ENCODE measurements at regions not wholly inside any gene's neighbourhood (a gene's known extent, or its start where the extent isn't known, plus 50 kb on each side); places are given as distances from the start of the nearest gene placed in this dataset.
A peak's percentile ranks its signal among the peaks of the same experiment; 100 is the strongest.
"Not testable (repeated sequence)": the region's sequence is repeated elsewhere in the genome, so short reads cannot be mapped to it uniquely, and the experiment has no call there.

GRCh38 chr9:21533597-21533996 is 51.5 kb upstream of the IFNE start:
- no peak for DNase-seq

DNA sequence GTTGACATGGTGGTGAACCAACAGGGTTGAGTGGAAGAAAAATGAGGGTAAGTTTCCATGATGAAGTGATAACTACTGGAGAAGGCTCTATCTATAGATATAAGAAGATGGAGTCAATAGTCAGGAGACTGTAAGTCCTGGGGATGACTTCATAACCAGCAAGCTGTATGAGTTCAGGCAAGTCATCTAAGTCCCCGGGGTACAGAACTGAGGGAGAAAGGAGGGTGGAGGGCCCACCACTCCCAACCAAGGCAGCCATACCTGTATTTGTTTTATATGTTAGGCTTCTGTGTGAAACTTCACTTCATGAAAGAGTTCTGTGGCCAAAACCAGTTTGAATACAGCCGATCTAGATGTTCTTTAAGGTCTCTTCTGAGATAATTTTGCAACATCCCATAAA is 53.3 kb upstream of the IFNE start:
- no peak for DNase-seq

- no peak for DNase-seq
These were observed 60.7 kb upstream of the IFNE start for GRCh38 chr9:21542787-21543186.

DNA sequence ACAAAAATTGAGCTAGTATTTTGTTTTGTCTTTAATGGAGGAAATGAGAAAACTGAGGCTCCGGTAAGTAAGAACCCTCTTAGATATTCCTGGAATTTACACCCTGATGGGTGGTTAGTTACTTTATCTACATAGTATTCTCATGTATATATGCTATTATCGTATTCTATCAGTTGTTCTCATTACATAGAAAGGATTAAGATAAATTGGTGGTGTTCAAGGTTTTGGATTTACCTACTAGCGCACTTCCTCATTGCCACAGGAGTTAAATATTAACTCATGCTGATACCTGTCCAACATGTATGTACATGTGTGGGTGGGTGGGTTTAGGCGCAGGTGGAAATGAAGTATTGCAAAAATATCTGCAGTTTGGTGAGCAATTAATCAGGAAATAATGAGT is 61.1 kb upstream of the IFNE start:
- DNase-seq: no peak

- not testable (repeated sequence) for DNase-seq
These were observed 61.7 kb upstream of the IFNE start for GRCh38 chr9:21543816-21544215.

- no peak for DNase-seq
These were observed 64.8 kb upstream of the IFNE start for GRCh38 chr9:21546949-21547348.

- DNase-seq: peak; percentile 82
These were observed 67.2 kb upstream of the IFNE start for GRCh38 chr9:21549251-21549765.

- no peak for DNase-seq
These were observed 67.8 kb upstream of the IFNE start for GRCh38 chr9:21549890-21550289.

- no peak for DNase-seq
These were observed 68.3 kb upstream of the IFNE start for GRCh38 chr9:21550392-21550791.

DNA sequence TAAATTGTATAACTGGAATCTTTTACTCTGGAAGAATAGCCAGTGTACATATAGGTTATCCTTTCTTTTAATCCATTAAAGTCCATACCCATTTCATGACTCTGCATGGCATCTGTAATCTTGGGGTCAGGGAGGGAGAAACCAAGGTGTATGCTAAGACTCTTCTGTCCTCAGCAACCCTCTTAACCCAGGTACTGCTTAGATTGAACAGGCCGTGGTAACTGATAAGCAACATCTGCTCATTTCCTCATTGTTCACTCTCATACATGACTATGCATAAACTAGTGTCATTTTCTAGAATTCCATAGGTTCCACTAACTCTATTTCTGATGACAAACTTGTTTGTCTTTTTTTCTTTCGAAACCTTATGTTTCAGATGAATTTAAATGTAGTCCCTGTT is 69.3 kb upstream of the IFNE start:
- DNase-seq: no peak

DNA sequence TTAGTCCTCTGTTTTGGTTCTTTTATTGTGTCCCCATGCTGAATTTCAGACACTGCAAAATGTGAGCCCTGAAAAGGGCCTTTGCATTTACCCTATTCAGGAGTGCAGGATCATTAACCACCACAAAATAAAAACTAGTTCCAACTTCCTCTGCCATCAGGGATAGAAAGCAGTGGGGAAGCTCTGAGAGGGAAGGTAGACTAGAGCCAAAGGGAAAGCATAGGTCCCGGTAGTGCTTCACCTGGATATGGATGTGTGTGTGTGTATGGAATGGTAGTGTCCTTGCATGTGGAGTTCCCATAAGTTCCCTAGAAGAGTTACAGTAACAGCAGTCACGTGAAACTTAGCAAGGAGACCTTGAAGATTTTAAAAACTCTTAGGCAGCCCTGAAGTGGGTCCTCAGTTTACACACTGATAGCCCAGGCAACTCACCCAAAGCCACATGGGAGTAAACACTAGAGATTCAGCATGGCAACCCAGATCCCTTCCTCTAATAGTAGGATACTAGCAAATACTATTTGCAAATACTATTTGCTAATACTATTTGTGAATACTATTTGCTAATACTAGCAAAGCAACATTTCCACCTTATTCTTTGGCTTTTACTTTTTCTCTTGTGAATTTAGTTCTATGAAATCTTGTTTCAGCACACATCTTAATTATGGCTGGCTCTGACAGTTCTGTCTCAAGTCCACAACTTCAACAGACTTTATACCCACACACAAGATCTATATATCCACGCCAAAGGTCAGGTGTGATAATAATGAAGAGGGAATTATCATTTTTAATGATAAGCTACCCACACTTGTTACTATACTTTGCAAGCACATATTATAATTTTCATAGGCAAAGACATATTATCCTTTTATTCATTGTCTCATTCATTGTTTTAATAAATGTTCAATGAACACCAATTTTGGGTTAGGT is 70.4 kb upstream of the IFNE start:
- DNase-seq: no peak

DNA sequence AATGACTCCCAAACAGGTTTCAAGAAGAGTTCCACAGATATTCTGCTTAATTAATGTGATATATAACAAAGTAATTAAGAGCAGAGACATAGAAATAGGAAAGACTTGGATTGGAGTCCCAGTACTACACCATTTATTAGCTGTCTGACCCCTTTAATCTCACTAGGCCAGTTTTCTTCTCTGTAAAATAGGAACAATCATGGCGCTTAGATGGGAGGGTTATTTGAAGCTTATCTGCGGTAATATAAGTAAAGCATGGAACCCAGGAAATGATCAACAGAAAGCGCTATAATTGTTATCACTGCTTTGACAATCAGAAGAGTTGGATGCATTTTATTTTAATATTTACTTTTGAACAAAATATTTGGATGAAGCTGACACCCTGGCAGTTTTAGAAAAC is 71.3 kb upstream of the IFNE start:
- no peak for DNase-seq

DNA sequence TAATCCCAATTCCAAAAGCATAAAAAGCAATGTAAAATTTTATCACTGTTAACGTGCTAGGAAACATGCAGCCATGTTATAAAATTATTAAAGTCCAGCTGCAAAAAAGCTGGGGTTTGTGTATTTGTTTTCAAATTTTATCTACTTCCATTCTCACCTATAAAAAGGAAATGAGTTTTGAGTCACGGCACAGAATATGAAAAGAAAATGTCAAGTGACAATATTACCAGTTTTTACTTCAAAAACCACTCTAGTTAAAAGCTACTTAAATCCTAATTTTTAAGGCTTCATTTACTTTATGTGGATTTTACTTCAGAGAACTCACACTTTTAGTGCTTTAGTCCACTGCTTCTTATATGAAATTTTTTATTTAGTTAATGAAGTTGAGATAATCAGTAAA is 72.7 kb upstream of the IFNE start:
- no peak for DNase-seq

- DNase-seq: no peak
These were observed 73.8 kb upstream of the IFNE start for GRCh38 chr9:21555911-21556310.

DNA sequence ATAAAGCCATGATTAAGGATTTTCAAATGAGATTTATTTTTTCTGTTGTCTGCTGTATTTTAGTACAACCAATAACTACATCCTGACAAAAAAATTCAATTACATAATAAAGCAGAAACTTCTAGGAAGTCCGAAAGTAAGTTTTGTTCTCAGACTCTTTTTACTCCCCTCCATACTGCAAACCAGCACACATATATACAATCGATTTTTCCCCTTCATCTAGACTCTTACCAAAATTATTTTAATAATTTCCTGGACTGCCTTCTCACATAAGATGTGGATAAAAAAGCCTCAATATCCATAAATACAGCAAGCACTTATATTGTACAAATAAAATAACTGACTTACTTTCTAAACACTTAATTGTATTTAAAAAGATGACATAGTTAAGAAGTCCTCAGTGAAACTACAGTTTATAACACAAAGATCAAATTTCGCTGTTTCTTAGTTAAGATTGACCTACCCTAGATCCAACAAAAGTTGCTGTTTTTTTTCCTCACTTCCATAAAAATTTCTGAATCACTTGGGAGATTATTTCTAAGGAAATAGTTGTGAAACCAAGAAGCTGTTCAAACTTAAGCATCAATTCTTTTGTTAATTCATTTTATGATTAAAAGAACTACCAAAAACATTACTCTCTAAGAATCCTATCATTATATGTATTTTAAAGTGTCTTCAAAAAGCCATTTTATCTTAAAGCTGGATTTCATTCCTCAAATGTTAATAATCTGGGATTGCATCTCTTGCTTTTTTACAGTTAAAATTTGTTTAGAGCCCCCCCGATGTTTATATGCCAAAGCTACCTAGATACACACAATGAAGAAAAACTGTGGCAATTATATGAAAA is 74.7 kb upstream of the IFNE start:
- no peak for DNase-seq

DNA sequence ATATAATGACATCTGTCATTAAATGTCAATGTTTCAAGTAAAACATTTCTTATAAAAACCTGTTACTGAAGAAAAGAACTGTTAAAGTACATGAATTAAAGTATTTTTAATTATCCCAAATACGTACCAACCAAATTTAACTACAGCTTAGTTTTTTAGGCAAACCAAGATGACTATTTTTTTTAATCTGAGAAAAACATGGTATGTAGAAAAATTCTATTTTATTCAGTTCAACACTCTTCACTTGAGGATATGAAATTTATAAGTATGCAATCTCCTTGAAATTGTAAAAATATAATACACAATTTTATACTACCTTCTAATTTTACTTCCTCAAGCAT is 75.3 kb upstream of the IFNE start:
- no peak for DNase-seq

GRCh38 chr9:21558079-21558478 is 76.0 kb upstream of the IFNE start:
- no peak for DNase-seq

DNA sequence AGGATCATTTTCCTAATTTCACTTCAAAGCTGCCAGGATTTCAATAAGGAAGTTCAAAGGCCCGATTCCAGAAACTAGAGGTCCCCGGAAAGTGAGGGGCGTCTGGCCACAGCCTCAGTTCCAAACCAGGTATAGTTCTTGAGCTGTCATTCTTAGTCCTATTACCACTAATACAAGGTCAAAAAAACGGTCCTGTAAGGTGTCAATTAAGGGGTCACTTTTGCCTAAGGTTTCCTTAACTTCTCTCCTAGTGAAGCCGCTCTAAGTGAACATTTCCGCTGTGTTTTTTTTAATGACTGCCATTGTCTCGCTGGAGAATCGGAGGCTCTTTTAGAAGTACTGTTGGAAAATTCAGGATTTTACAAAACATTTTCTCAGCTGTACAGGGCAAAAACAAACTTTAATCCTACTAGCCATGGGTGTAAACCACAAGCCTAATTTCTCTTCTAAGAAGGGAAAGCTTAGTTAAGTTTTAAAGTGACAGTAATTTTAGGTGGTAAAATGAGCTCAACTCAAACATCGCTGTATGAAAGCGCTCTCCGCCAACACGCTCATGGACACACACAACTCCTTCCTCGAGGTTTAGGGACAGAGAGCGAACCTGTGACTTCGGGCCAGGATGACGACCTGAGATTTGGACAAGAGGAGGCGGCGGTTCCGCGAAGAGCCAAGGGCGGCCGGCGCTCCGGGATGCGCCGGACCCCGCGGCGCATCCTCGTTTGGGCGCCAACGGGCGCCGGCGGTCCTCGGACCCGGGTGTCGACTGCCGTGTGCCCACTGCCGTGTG is 76.7 kb upstream of the IFNE start:
- no peak for DNase-seq

DNA sequence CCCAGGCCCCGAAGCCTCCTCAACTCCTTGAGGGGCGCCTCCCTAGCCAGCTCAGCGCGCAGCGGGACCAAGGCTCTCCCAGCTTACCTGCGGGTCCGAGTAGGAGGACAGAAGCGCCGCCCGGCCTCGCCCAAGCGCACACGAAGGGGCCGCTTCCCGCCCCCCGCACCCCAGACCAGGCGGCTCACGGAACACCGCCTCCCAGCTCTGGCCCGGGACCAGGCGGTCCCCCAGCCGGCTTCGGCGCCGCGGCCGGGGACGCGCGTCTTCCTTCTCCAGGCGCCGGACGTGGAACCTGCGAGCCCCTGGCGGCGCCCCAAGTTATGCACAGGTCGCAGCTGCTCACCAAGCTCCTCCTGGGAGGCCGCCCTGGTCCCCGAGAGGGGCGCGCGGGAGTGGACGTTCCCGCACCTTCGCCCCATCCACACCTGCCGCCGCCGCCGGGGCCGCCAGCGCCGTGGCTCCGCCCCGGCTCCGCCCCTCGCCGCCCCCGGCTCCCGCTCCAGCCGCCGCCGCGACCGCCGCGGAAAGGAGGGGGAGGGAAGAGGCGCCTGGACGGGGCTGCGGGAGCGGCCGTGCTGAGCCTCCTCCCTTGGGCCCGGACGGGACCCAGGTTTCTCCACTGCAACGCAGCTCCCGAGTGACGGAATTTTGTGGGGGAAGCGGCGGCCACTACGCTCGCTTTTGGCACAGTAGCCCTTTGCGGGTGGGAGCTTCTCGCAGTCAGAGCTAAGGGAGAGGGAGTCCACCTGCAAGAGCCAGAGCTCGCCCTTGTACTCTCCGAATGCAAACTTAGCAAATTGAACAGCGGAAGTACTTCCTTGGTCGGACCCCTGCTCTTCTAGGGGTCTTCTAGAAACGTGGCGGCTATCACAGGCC is 77.5 kb upstream of the IFNE start:
- DNase-seq: peak; percentile 19

DNA sequence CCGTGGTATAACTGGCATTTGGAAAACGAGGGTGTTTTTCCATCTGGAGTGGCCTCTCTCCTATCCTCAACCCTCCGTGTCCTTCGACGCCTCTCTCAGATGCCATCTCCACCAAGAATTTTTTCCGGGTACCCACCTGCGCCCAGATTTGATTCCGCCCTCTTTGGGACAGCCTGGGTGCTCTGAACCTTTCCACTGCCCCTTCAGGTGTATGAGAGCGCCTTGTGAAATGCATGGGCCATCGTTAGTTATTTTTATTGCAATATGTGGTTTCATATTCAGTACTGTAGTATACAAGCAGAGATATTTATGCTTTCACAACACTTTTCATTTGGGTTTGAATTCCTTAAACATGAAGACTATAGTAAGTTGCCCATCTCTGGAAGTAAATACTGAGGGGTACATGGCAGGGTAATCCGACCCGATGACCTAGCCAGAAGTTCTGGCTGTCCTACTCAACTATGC is 78.2 kb upstream of the IFNE start:
- DNase-seq: no peak

DNA sequence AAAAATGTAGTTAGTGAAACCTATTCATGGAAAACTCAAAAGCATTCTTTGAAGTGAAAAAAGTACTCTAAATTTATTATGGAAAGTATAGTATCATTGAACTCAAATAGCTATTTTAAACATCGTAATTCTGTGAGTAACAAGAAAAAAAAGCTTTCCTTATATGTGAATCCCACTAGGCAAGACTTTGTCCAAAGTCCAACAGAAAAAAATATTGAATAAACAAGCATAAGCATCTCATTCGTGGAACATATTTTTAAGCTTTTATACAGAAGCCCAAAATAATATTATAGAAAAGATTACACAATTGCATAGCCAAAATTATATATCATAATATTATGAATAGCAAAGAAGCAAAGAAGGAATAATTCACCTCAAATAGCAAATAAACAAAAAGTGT is 79.4 kb upstream of the IFNE start:
- no peak for DNase-seq

- DNase-seq: no peak
These were observed 82.1 kb upstream of the IFNE start for GRCh38 chr9:21564175-21564574.

Measured in amniotic stem cell (primary cell).